ENCODE measurements at regions not wholly inside any gene's neighbourhood (a gene's known extent, or its start where the extent isn't known, plus 50 kb on each side); places are given as distances from the start of the nearest gene placed in this dataset.

- H3K4me2 ChIP-seq (ENCODE audit: insufficient read depth, low read length): no peak overlapping the region
- H2AFZ ChIP-seq (ENCODE audit: low read depth, low read length): no peak overlapping the region
- no peaks in the 10 kb centered on the region for H3K27me3 ChIP-seq (ENCODE audit: insufficient read depth, low read length, poor library complexity)
- H4K20me1 ChIP-seq (ENCODE audit: insufficient read depth, low read length): no peaks in the 10 kb centered on the region
- no peak overlapping the region for H3K27ac ChIP-seq (ENCODE audit: low read length)
- no peak for DNase-seq
- TF ChIP-seq CTCF (IDR thresholded peaks at IDR 0.05; ENCODE audit: borderline replicate concordance, extremely low read depth, low read length, poor library complexity, severe bottlenecking): no peak
- no peak for TF ChIP-seq EZH2 (IDR thresholded peaks at IDR 0.05; ENCODE audit: borderline replicate concordance, low read depth, low read length, severe bottlenecking)
- no peak overlapping the region for H3K4me3 ChIP-seq (ENCODE audit: low read depth in 1 of 2, low read length in 2 of 2)
- no peaks in the 10 kb centered on the region for H3K9me3 ChIP-seq (ENCODE audit: insufficient read depth, low read length, severe bottlenecking)
- no peaks in the 10 kb centered on the region for H3K4me1 ChIP-seq (ENCODE audit: insufficient read depth, low read length)
- no peak overlapping the region for H3K9ac ChIP-seq (ENCODE audit: low read depth, low read length)
- no peaks in the 10 kb centered on the region for H3K36me3 ChIP-seq (ENCODE audit: insufficient read depth, low read length)
- no peak for ATAC-seq (ENCODE audit: insufficient read depth, low read depth)
- no peaks in the 10 kb centered on the region for H3K79me2 ChIP-seq (ENCODE audit: insufficient read depth, low read length)
These were observed 79.2 kb upstream of the STMND1 start for GRCh38 chr6:17022604-17023003.

- H3K36me3 ChIP-seq (ENCODE audit: insufficient read depth, low read length): no peaks in the 10 kb centered on the region
- H4K20me1 ChIP-seq (ENCODE audit: insufficient read depth, low read length): no peaks in the 10 kb centered on the region
- H3K79me2 ChIP-seq (ENCODE audit: insufficient read depth, low read length): no peaks in the 10 kb centered on the region
- H3K4me3 ChIP-seq (ENCODE audit: low read depth in 1 of 2, low read length in 2 of 2): no peak overlapping the region
- ATAC-seq (ENCODE audit: insufficient read depth, low read depth) (no peak), DNase-seq (no peak)
- H3K4me2 ChIP-seq (ENCODE audit: insufficient read depth, low read length): no peak overlapping the region
- H3K4me1 ChIP-seq (ENCODE audit: insufficient read depth, low read length): no peaks in the 10 kb centered on the region
- no peaks in the 10 kb centered on the region for H3K9me3 ChIP-seq (ENCODE audit: insufficient read depth, low read length, severe bottlenecking)
- no peak overlapping the region for H3K9ac ChIP-seq (ENCODE audit: low read depth, low read length)
- TF ChIP-seq EZH2 (IDR thresholded peaks at IDR 0.05; ENCODE audit: borderline replicate concordance, low read depth, low read length, severe bottlenecking) (no peak), CTCF (IDR thresholded peaks at IDR 0.05; ENCODE audit: borderline replicate concordance, extremely low read depth, low read length, poor library complexity, severe bottlenecking) (no peak)
- no peak overlapping the region for H2AFZ ChIP-seq (ENCODE audit: low read depth, low read length)
- no peaks in the 10 kb centered on the region for H3K27me3 ChIP-seq (ENCODE audit: insufficient read depth, low read length, poor library complexity)
- H3K27ac ChIP-seq (ENCODE audit: low read length): no peak overlapping the region
These were observed 80.3 kb upstream of the STMND1 start for GRCh38 chr6:17021539-17021889.

GRCh38 chr6:17020889-17021538, 80.8 kb upstream of the STMND1 start:
- no peaks in the 10 kb centered on the region for H4K20me1 ChIP-seq (ENCODE audit: insufficient read depth, low read length)
- H3K27ac ChIP-seq (ENCODE audit: low read length): no peak overlapping the region
- no peaks in the 10 kb centered on the region for H3K9me3 ChIP-seq (ENCODE audit: insufficient read depth, low read length, severe bottlenecking)
- H2AFZ ChIP-seq (ENCODE audit: low read depth, low read length): no peak overlapping the region
- DNase-seq (no peak), ATAC-seq (ENCODE audit: insufficient read depth, low read depth) (no peak)
- no peak overlapping the region for H3K4me3 ChIP-seq (ENCODE audit: low read depth in 1 of 2, low read length in 2 of 2)
- no peaks in the 10 kb centered on the region for H3K4me1 ChIP-seq (ENCODE audit: insufficient read depth, low read length)
- H3K9ac ChIP-seq (ENCODE audit: low read depth, low read length): no peak overlapping the region
- no peaks in the 10 kb centered on the region for H3K27me3 ChIP-seq (ENCODE audit: insufficient read depth, low read length, poor library complexity)
- no peak for TF ChIP-seq CTCF (IDR thresholded peaks at IDR 0.05; ENCODE audit: borderline replicate concordance, extremely low read depth, low read length, poor library complexity, severe bottlenecking)
- TF ChIP-seq EZH2 (IDR thresholded peaks at IDR 0.05; ENCODE audit: borderline replicate concordance, low read depth, low read length, severe bottlenecking): no peak
- no peaks in the 10 kb centered on the region for H3K79me2 ChIP-seq (ENCODE audit: insufficient read depth, low read length)
- H3K36me3 ChIP-seq (ENCODE audit: insufficient read depth, low read length): no peaks in the 10 kb centered on the region
- H3K4me2 ChIP-seq (ENCODE audit: insufficient read depth, low read length): no peak overlapping the region

- Histone ChIP-seq H4K20me1 (ENCODE audit: insufficient read depth, low read length) (no peaks in the 10 kb centered on the region), H2AFZ (ENCODE audit: low read depth, low read length) (no peak overlapping the region), H3K9ac (ENCODE audit: low read depth, low read length) (no peak overlapping the region), H3K4me3 (ENCODE audit: low read depth in 1 of 2, low read length in 2 of 2) (no peak overlapping the region), H3K4me1 (ENCODE audit: insufficient read depth, low read length) (no peaks in the 10 kb centered on the region), H3K27me3 (ENCODE audit: insufficient read depth, low read length, poor library complexity) (no peaks in the 10 kb centered on the region), H3K36me3 (ENCODE audit: insufficient read depth, low read length) (no peaks in the 10 kb centered on the region), H3K4me2 (ENCODE audit: insufficient read depth, low read length) (no peak overlapping the region), H3K9me3 (ENCODE audit: insufficient read depth, low read length, severe bottlenecking) (no peaks in the 10 kb centered on the region), H3K79me2 (ENCODE audit: insufficient read depth, low read length) (no peaks in the 10 kb centered on the region), H3K27ac (ENCODE audit: low read length) (no peak overlapping the region)
- no peak for DNase-seq
- ATAC-seq (ENCODE audit: insufficient read depth, low read depth): no peak
- TF ChIP-seq EZH2 (IDR thresholded peaks at IDR 0.05; ENCODE audit: borderline replicate concordance, low read depth, low read length, severe bottlenecking) (no peak), CTCF (IDR thresholded peaks at IDR 0.05; ENCODE audit: borderline replicate concordance, extremely low read depth, low read length, poor library complexity, severe bottlenecking) (no peak)
These were observed 83.4 kb upstream of the STMND1 start for GRCh38 chr6:17018425-17018824.
